HS-27A (cell line): ENCODE measurements at regions not wholly inside any gene's neighbourhood (a gene's known extent, or its start where the extent isn't known, plus 50 kb on each side); places are given as distances from the start of the nearest gene placed in this dataset.

ENCODE experiments used
- DNase-seq: peaks from one replicate; pipeline ENCODE4 v3.0.0-alpha.2; 2012; ENCODE audit warnings: low read depth, missing footprints

DNA sequence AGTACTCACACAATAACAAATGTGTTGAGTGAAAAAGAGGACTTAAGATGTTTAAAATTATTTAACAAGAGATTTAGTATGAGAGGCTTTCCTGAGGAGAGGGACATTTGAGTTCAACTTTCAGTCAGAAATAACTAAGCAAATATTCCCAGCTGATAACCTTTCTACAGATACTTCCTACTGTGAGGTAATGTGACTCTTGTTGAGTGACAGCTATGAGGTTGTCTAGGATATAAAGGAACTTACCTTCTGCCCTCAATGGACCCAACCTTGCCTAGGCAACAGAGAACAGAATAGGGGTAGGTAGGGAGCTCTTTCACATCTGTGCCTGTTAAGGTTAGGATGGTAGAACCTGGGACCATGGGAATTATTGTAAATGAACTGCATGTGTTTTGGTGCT lies 54.7 kb downstream of the GLUD2 start:
- DNase-seq: no peak

DNA sequence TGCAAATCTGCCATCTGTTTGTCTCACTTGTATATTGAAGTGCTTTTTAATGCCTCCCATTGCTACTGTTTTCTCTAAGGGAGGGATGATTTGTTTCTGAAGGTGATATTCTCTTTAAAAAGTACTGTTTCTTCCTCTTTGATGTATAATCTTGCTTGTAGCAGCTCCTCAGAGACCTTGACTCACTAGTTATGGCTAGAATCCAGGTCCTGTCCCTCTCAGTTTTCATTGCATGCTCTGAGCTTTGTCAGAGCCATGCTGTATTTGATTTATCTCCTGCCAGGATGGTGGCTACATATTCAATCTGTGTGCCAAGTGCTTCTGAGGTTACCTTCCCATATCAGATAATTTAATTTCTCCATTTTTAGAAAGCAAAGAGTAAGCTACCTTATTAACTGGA lies 56.0 kb downstream of the GLUD2 start:
- no peak for DNase-seq

- DNase-seq: no peak
Observed at GRCh38 chrX:121106484-121107235, 59.2 kb downstream of the GLUD2 start.

DNA sequence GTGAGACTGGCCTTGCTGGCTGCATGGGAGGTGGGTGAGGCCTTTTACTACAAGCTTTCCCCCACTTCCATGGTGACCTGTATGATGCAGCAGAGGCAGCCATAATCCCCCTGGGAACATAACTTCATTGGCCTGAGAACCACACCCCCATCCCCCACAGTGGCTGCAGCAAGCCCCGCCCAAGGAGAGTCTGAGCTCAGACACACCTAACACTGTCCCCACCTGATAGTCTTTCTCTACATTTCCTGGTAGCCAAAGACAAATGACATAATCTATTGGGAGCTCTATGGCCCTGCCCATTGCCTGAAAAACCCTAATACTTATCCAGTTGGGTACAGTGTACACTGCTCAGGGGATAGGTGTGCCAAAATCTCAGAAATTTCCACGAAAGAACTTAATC lies 62.6 kb downstream of the GLUD2 start:
- DNase-seq: no peak

DNA sequence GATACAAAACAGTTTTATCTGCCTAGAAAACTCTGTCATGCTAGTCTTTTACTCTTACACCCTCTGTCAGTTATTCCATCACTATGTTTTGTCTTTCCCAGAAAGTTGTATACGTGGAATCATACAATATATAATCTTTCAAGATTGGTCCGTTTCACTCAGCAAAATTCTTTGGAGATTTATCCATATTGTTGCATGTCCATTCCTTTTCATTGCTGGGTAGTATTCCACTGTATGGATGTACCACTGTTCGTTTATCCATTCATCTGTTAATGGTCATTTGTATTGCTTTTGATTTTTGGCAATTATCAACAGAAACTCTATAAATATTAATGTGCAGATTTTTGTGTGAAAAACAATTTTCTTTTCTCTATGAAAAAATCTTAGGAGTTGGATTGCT lies 63.1 kb downstream of the GLUD2 start:
- no peak for DNase-seq

GRCh38 chrX:121114691-121115090 lies 67.3 kb downstream of the GLUD2 start:
- DNase-seq: no peak

DNA sequence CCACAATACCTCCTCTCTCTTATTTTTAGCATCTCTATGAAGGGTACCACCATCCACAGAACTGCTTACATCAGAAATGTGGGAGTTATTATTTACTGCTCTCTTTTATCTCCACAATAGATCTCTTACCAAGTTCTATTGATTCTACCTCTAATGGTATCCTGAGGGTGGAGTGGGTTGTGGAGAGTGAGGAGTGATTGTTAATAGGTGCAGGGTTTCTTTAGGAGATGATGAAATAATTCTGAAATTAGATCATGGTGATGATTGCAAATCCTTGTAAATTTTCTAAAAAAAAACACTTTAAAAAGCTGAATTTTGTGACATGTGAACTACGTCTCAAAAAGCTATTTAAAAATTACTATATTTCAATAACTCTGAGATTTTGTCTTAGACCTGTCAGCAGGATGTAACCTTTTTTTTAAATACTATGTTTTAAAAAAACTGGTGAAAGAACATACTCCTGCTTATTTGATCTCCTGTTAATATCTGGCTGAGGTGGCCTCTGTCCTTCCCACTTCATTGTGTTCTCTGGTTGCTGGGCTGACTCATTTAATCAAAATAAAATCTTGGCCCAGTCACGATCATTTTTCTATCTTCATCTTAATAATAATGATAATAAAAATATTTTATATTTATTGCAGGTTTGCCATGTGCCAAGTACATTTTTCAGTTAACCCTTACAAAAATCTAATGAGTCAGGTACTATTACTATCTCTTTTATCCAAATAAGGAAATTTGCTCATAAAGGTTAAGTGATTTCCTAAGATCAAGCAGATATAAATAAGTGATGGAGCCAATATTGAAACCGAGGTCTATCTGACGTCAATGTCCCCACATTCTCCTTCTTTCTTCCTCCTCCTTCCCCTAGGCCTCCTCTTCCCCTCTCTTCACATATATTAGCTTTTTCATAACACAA lies 73.5 kb downstream of the GLUD2 start:
- DNase-seq: no peak

- no peak for DNase-seq
Observed at GRCh38 chrX:121122332-121122731, 74.9 kb downstream of the GLUD2 start.

DNA sequence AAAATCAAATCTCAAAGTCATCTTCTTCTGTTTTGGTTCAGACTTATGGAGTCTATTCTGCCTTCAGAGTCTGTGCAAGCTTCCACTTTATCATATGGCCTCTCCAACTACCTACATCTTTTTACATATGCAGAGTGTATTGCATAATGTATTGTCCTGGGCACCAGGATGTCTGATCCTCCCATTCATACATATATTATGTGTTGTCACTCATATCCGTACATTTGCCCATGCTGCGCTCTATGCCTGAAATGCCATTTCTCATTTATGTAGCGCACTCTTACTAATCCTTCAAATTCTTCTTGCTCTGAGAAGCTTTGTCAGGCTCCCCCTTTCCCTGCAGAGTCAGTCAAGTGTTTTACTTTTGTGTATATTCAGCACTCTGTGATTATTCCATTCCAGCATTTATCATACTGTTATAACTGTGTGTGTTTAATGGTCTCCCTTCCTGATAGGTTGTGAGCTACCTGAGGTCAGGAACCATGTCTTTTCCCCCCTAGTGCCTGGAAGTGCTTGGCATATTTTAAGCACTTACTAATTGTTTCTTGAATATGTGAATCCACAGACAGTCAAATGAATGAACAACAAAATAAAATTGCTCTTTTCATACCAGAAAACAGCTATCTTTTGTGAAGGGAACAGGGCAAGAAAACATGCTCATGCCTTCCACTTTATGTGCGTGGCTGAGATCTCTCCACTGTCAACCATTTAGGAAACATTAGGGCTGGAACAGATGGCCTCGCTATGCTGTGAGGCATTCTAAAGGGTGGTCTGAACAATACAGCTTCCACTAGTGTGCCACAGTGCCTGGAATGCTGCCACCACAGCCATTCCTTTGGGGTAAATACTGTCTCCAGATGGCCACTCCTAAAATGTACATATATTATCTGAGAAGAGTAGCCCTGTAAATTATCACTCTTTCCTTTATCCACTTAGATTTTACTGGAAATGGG lies 81.8 kb downstream of the GLUD2 start:
- DNase-seq: no peak

GRCh38 chrX:121132675-121133074 lies 85.3 kb downstream of the GLUD2 start:
- DNase-seq: no peak

DNA sequence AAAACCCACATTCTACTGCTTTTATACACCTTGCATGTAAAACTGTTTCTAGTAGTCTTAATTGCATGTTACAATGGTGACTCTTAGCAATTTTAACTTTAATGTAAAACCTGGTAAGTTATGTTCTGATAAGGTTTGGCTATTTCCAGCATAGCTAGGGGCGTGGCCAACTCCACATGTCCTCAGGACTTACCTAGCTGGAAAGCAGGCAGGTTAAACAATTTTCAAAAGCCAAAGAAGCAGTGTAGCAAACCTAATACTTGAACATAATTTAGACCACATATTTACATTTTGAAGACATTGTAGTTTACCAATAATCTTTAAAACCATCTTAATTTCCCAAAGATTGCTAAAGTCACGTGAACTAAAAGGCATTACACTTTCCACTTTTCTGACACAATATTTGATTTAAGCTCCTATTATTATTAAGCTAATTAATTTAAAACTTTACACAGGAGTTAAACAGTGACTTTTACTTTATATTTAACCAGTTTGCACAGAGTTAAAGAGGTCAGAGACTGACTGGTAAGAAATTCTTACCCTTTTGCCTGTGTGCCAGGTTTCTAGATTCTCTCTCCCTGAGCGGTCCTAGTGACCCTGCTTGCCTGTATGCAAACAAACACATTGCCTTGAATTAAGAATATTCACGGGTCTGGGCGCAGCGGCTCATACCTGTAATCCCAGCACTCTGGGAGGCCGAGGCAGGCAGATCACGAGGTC lies 88.2 kb downstream of the GLUD2 start:
- DNase-seq: no peak

DNA sequence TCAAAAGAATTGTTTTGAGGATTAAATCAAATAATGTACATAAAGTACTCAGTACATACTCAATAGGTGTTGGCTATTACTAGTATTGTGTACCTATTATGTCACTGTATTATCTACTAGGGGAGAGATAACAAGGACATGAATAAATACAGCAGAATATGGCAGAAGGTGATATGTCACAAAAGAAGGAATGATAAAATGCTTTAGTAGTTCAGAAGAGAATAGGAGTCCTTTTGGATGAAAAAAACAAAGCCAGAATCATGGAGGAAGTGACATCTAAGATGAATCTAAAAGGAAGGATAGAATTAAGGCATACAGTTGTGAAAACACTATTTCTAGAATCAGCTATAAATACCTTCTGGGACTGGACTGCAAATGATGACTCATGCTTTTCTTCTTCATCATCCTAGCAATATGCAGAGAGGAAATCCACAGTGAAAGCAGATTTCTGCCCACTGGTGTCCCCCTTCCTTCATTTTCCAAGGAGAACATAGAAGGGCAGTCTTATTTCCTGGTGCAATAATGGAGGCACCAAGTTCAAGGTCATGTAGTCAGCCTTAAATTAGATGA lies 98.7 kb downstream of the GLUD2 start:
- no peak for DNase-seq

- DNase-seq: no peak
Observed at GRCh38 chrX:121150217-121150616, 102.8 kb downstream of the GLUD2 start.

GRCh38 chrX:121151293-121151692 lies 103.9 kb downstream of the GLUD2 start:
- no peak for DNase-seq

DNA sequence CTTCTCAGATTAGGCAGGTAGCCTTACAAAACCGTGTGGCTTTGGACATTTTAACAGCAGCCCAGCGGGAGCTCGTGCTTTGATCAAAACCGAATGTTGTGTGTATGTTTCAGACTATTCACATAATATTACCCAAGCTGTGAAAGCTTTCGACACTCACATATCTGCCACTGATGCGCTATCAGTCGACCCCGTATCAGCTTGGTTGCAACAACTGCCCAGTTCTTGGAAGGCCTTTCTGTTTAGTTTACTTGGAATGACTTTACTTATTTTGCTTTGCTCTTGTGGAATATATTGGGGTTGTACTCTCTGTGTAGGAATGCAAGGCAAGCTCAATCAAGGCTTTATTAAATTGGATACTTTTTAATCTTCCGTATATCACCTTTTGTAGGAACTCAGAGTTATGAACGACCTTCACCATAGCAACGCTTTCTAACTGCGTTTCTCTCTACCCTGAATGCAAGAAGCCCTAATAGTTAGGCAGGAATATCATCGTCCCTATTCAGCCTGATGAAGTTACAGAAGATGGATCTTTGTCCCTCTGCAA lies 107.5 kb downstream of the GLUD2 start:
- no peak for DNase-seq

DNA sequence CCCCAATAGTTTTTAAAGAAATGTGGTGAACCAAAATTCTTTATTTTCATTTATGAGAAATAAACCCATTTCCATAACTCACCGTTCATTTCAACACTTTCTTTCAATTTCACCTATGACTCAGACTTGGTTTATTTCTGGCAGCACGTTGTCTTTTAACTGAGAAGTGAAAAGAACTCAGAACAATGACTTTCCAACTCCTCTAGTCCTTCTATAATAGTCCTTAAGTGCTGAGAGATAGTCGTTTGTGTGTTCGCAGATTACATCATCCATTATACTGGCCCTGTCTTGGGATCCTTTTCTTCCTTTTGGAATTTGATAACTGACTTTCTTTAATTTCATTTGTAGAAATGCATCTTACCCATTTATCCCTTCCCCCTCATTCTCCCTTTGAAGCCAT lies 113.6 kb downstream of the GLUD2 start:
- DNase-seq: no peak

DNA sequence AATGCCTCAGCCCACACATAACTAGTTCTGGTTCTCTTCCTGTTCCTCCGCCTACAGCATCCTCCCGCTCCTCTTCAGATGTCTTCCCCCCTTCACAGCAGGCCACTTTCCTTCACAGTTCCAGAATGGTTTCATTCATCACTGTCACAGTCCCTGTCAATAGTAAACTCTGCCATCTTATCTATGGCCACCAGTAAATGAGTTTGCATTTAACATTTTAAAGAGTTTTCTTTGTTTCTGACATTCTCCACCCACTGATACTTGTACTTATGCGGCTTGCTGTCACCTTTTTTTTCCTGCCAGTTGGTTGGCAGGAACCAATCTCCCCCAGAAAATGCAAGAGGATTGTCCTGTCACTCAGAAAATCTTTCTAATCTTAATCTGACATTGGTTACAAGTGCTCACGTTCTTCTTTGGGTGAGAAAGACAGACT lies 114.1 kb downstream of the GLUD2 start:
- no peak for DNase-seq

DNA sequence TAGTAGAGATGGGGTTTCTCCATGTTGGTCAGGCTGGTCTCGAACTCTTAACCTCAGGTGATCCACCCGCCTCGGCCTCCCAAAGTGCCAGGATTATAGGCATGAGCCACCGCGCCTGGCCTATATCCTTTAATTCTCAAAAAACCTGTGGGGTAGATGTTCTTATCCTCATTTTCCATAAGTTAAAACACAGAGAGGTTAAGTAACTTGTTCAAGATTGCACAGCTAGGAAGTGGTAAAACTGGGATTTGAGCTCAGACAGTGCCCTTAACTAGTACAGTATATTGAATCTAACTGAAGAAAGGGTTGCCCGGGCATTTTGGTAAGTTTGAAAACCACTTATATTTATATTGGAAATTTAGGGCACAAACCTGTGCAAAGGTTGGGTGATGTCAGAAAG lies 116.0 kb downstream of the GLUD2 start:
- no peak for DNase-seq

DNA sequence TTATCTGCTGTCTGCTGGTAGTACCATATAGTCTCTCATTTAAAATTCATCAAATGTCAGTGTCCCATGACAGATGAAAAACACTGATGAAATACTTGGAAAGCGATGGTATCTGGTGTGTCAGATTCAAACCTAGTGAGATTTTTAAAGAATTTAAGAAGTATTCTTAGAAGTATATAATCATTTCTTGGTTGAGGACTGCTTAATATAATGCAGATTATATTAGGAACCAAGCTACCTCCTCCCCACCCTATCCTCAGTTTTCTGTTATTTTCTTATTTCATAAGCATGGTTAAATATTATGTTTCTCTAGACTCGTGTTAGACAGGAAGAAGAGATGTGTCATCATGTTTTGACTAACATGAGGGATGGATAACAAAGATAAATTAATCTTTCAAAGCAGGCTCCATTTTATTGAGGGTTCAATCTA lies 118.5 kb downstream of the GLUD2 start:
- DNase-seq: no peak

GRCh38 chrX:121169099-121170035 lies 122.0 kb downstream of the GLUD2 start:
- no peak for DNase-seq
